MM.1S (cell line): ENCODE measurements at regions not wholly inside any gene's neighbourhood (a gene's known extent, or its start where the extent isn't known, plus 50 kb on each side); places are given as distances from the start of the nearest gene placed in this dataset.

ENCODE experiments used
- DNase-seq: peaks from one replicate; pipeline ENCODE4 v3.0.0-alpha.2; 2015
- H2AFZ ChIP-seq: fragments of 300-600 bp; sonication (generic); 2 replicates; pipeline ENCODE4 v1.6.0; 2016; ENCODE audit warnings: antibody characterized with exemption, low read length
- H3F3A ChIP-seq: fragments of 300-600 bp; sonication (generic); 2 replicates; pipeline ENCODE4 v1.6.1; 2016; ENCODE audit warnings: mild to moderate bottlenecking, antibody characterized with exemption, low read length, moderate library complexity, mixed read lengths; ENCODE audit not compliant: insufficient read depth
- H3K27ac ChIP-seq: fragments of 300-600 bp; sonication (generic); 2 replicates; pipeline ENCODE4 v1.5.1; 2016; ENCODE audit warnings: mild to moderate bottlenecking, low read length
- H3K27me3 ChIP-seq: fragments of 300-600 bp; sonication (generic); replicated peaks from 2 replicates; pipeline ENCODE4 v1.6.0; 2016; ENCODE audit warnings: low read length; ENCODE audit not compliant: insufficient read depth
- H3K36me3 ChIP-seq: fragments of 300-600 bp; sonication (generic); replicated peaks from 2 replicates; pipeline ENCODE4 v1.6.1; 2016; ENCODE audit warnings: mild to moderate bottlenecking, low read length, mixed read lengths; ENCODE audit not compliant: insufficient read depth
- H3K4me1 ChIP-seq: fragments of 300-600 bp; sonication (generic); 2 replicates; pipeline ENCODE4 v1.6.1; 2016; ENCODE audit warnings: low read length, mixed read lengths
- H3K4me2 ChIP-seq: fragments of 300-600 bp; sonication (generic); 2 replicates; pipeline ENCODE4 v1.6.0; 2016; ENCODE audit warnings: low read depth, low read length
- H3K4me3 ChIP-seq: fragments of 300-600 bp; sonication (generic); 2 replicates; pipeline ENCODE4 v1.5.1; 2016; ENCODE audit warnings: low read length, mixed read lengths
- H3K79me2 ChIP-seq: fragments of 300-600 bp; sonication (generic); 2 replicates; pipeline ENCODE4 v1.6.1; 2016; ENCODE audit warnings: mixed run types, low read length, mixed read lengths
- H3K9ac ChIP-seq: fragments of 300-600 bp; sonication (generic); 2 replicates; pipeline ENCODE4 v1.6.1; 2016; ENCODE audit warnings: low read length, mixed read lengths
- H3K9me2 ChIP-seq: fragments of 300-600 bp; sonication (generic); replicated peaks from 2 replicates; pipeline ENCODE4 v1.6.1; 2016; ENCODE audit warnings: mild to moderate bottlenecking, low read length, mixed read lengths; ENCODE audit not compliant: insufficient read depth
- H3K9me3 ChIP-seq: fragments of 300-600 bp; sonication (generic); replicated peaks from 2 replicates; pipeline ENCODE4 v1.6.1; 2016; ENCODE audit warnings: mild to moderate bottlenecking, low read length, mixed read lengths; ENCODE audit not compliant: insufficient read depth
- H4K20me1 ChIP-seq: fragments of 300-600 bp; sonication (generic); 2 replicates; pipeline ENCODE4 v1.6.1; 2016; ENCODE audit warnings: mild to moderate bottlenecking, low read length, moderate library complexity, mixed read lengths; ENCODE audit not compliant: insufficient read depth
- CTCF ChIP-seq: fragments of 300-600 bp; sonication (generic); IDR thresholded peaks from 2 replicates; pipeline ENCODE4 v1.5.1; 2016; ENCODE audit warnings: antibody characterized with exemption, low read length, mixed read lengths
- EZH2 ChIP-seq: fragments of 300-600 bp; sonication (generic); optimal IDR thresholded peaks from 2 replicates; pipeline ENCODE3; 2017; ENCODE audit warnings: low read depth, mild to moderate bottlenecking, antibody characterized with exemption, low read length, mixed read lengths
- EZH2phosphoT487 ChIP-seq: fragments of 300-600 bp; sonication (generic); IDR thresholded peaks from 2 replicates; pipeline ENCODE4 v1.6.1; 2018; ENCODE audit warnings: antibody characterized with exemption, low read length

- Histone ChIP-seq H3K79me2 (no peaks in the 10 kb centered on the region), H4K20me1 (no peaks in the 10 kb centered on the region), H3K9ac (no peak overlapping the region), H3K27me3 (no peaks in the 10 kb centered on the region), H2AFZ (no peak overlapping the region), H3K4me2 (no peak overlapping the region), H3K27ac (no peak overlapping the region), H3F3A (no peaks in the 10 kb centered on the region), H3K4me1 (no peaks in the 10 kb centered on the region), H3K4me3 (no peak overlapping the region), H3K9me3 (no peaks in the 10 kb centered on the region), H3K9me2 (no peaks in the 10 kb centered on the region), H3K36me3 (no peaks in the 10 kb centered on the region)
- DNase-seq, result no peak
- TF ChIP-seq CTCF (no peak), EZH2 (no peak), EZH2phosphoT487 (no peak)
Observed at GRCh38 chr2:163990101-163990500, 254.3 kb upstream of the FIGN start.

GRCh38 chr2:163987175-163987940 is 251.6 kb upstream of the FIGN start:
- H4K20me1 ChIP-seq, result no peaks in the 10 kb centered on the region
- DNase-seq, result no peak
- H3K9ac ChIP-seq, result no peak overlapping the region
- TF ChIP-seq EZH2, result no peak
- TF ChIP-seq EZH2phosphoT487, result no peak
- TF ChIP-seq CTCF, result no peak
- H3K4me3 ChIP-seq, result no peak overlapping the region
- no peak overlapping the region for H3K4me2 ChIP-seq
- no peaks in the 10 kb centered on the region for H3K9me2 ChIP-seq
- no peaks in the 10 kb centered on the region for H3F3A ChIP-seq
- H3K9me3 ChIP-seq, result no peaks in the 10 kb centered on the region
- H3K27me3 ChIP-seq, result no peaks in the 10 kb centered on the region
- H3K79me2 ChIP-seq, result no peaks in the 10 kb centered on the region
- H3K36me3 ChIP-seq, result no peaks in the 10 kb centered on the region
- H3K4me1 ChIP-seq, result no peaks in the 10 kb centered on the region
- no peak overlapping the region for H3K27ac ChIP-seq
- H2AFZ ChIP-seq, result no peak overlapping the region

GRCh38 chr2:163984986-163985385 is 249.2 kb upstream of the FIGN start:
- no peak overlapping the region for H2AFZ ChIP-seq
- no peaks in the 10 kb centered on the region for H3F3A ChIP-seq
- H3K36me3 ChIP-seq, result no peaks in the 10 kb centered on the region
- no peak overlapping the region for H3K9ac ChIP-seq
- H3K9me3 ChIP-seq, result no peaks in the 10 kb centered on the region
- no peaks in the 10 kb centered on the region for H3K9me2 ChIP-seq
- no peak for DNase-seq
- no peaks in the 10 kb centered on the region for H3K4me1 ChIP-seq
- no peak overlapping the region for H3K4me3 ChIP-seq
- TF ChIP-seq EZH2phosphoT487, result no peak
- TF ChIP-seq EZH2, result no peak
- TF ChIP-seq CTCF, result no peak
- H4K20me1 ChIP-seq, result no peaks in the 10 kb centered on the region
- H3K27me3 ChIP-seq, result no peaks in the 10 kb centered on the region
- H3K79me2 ChIP-seq, result no peaks in the 10 kb centered on the region
- no peak overlapping the region for H3K4me2 ChIP-seq
- no peak overlapping the region for H3K27ac ChIP-seq
